WTC11 (cell line): ENCODE measurements at regions not wholly inside any gene's neighbourhood (a gene's known extent, or its start where the extent isn't known, plus 50 kb on each side); places are given as distances from the start of the nearest gene placed in this dataset.

Experiments
- ATAC-seq: fragments of 200-7000 bp; cut with Tn5 transposase; 2 replicates; pipeline ENCODE4 v1.10.0; 2021; ENCODE audit warnings: mild to moderate bottlenecking, moderate library complexity
- CTCF ChIA-PET: fragments of 300-600 bp; sonication (Branson Sonifier 250); formaldehyde crosslinking; loops from one replicate; lab custom pipeline; 2021; ENCODE audit warnings: antibody characterized with exemption; lab: Charles Lee
- POLR2A ChIA-PET: fragments of 350-600 bp; sonication (Branson Sonifier 250); formaldehyde crosslinking; loops from one replicate; lab custom pipeline; 2021; ENCODE audit warnings: antibody characterized with exemption; lab: Charles Lee
- DNase-seq: peaks from one replicate; pipeline ENCODE4 v3.0.0; 2021; ENCODE audit warnings: low spot score
- H3K27ac Mint-ChIP-seq: 2 replicates; pipeline ENCODE4 v1.8.0; 2021; ENCODE audit warnings: mixed read lengths
- H3K27me3 Mint-ChIP-seq: 2 replicates; pipeline ENCODE4 v1.8.0; 2021; ENCODE audit warnings: low read depth, mild to moderate bottlenecking, moderate library complexity, mixed read lengths
- H3K36me3 Mint-ChIP-seq: 2 replicates; pipeline ENCODE4 v1.8.0; 2021; ENCODE audit warnings: mixed read lengths
- H3K4me1 Mint-ChIP-seq: 2 replicates; pipeline ENCODE4 v1.8.0; 2022; ENCODE audit warnings: mixed read lengths
- H3K4me3 Mint-ChIP-seq: 2 replicates; pipeline ENCODE4 v1.8.0; 2021; ENCODE audit warnings: mild to moderate bottlenecking, moderate library complexity, mixed read lengths
- H3K9me3 Mint-ChIP-seq: 2 replicates; pipeline ENCODE4 v1.8.0; 2021; ENCODE audit warnings: mixed read lengths
- AFF4 ChIP-seq: sonication (generic); formaldehyde crosslinking; IDR thresholded peaks from 2 replicates; pipeline ENCODE4 v1.8.1; 2023; ENCODE audit warnings: mild to moderate bottlenecking, missing genetic modification reagents, borderline replicate concordance
- CREB1 ChIP-seq: sonication (generic); formaldehyde crosslinking; IDR thresholded peaks from 2 replicates; pipeline ENCODE4 v1.8.0; 2023; ENCODE audit warnings: mild to moderate bottlenecking, missing genetic modification reagents
- E2F1 ChIP-seq: sonication (generic); formaldehyde crosslinking; IDR thresholded peaks from 2 replicates; pipeline ENCODE4 v1.8.0; 2022; ENCODE audit warnings: mild to moderate bottlenecking, missing genetic modification reagents
- EMX1 ChIP-seq: fragments of 250-450 bp; sonication (Bioruptor Pico); IDR thresholded peaks from 2 replicates; pipeline ENCODE4 v1.8.0; 2021; ENCODE audit warnings: mild to moderate bottlenecking
- FOXP1 ChIP-seq: sonication (generic); formaldehyde crosslinking; IDR thresholded peaks from 2 replicates; pipeline ENCODE4 v1.8.0; 2022; ENCODE audit warnings: missing genetic modification reagents, mild to moderate bottlenecking, moderate library complexity, borderline replicate concordance
- GRHL2 ChIP-seq: fragments of 250-450 bp; sonication (Bioruptor Pico); IDR thresholded peaks from 2 replicates; pipeline ENCODE4 v1.8.0; 2022; ENCODE audit warnings: mild to moderate bottlenecking, moderate library complexity; ENCODE audit not compliant: insufficient replicate concordance, severe bottlenecking
- MAX ChIP-seq: sonication (generic); formaldehyde crosslinking; IDR thresholded peaks from 2 replicates; pipeline ENCODE4 v1.8.0; 2022; ENCODE audit warnings: mild to moderate bottlenecking, missing genetic modification reagents
- MLX ChIP-seq: sonication (generic); formaldehyde crosslinking; IDR thresholded peaks from 2 replicates; pipeline ENCODE4 v1.8.1; 2023; ENCODE audit warnings: mild to moderate bottlenecking, missing genetic modification reagents, moderate library complexity
- NFE2L1 ChIP-seq: sonication (generic); formaldehyde crosslinking; IDR thresholded peaks from 2 replicates; pipeline ENCODE4 v1.8.1; 2023; ENCODE audit warnings: missing genetic modification reagents
- SP1 ChIP-seq: sonication (generic); formaldehyde crosslinking; conservative IDR thresholded peaks from 2 replicates; pipeline ENCODE4 v1.8.1; 2022; ENCODE audit warnings: missing genetic modification reagents
- ZBTB21 ChIP-seq: sonication (generic); formaldehyde crosslinking; IDR thresholded peaks from 2 replicates; pipeline ENCODE4 v1.8.1; 2023; ENCODE audit warnings: mild to moderate bottlenecking, missing genetic modification reagents, borderline replicate concordance
- ZNF232 ChIP-seq: sonication (generic); formaldehyde crosslinking; IDR thresholded peaks from 2 replicates; pipeline ENCODE4 v1.8.0; 2022; ENCODE audit warnings: mild to moderate bottlenecking, missing genetic modification reagents
- ZNF317 ChIP-seq: sonication (generic); formaldehyde crosslinking; IDR thresholded peaks from 2 replicates; pipeline ENCODE4 v1.8.1; 2023; ENCODE audit warnings: low read depth, mild to moderate bottlenecking, moderate library complexity, missing genetic modification reagents, borderline replicate concordance
- ZNF416 ChIP-seq: fragments of 250-450 bp; sonication (Bioruptor Pico); IDR thresholded peaks from 2 replicates; pipeline ENCODE4 v1.9.0; 2021; ENCODE audit warnings: mild to moderate bottlenecking, inconsistent platforms
- ZNF512 ChIP-seq: sonication (generic); formaldehyde crosslinking; IDR thresholded peaks from 2 replicates; pipeline ENCODE4 v1.8.1; 2022; ENCODE audit warnings: missing genetic modification reagents, borderline replicate concordance

GRCh38 chr5:145347026-145347616 lies 488.0 kb downstream of the PRELID2 start:
- no peak overlapping the region for H3K4me3 Mint-ChIP-seq
- no peaks in the 10 kb centered on the region for H3K36me3 Mint-ChIP-seq
- H3K4me1 Mint-ChIP-seq: no peaks in the 10 kb centered on the region; the same call in 1 of the 2 replicates
- no peaks in the 10 kb centered on the region; the same call in 1 of the 2 replicates for H3K27me3 Mint-ChIP-seq
- ChIA-PET POLR2A (no interaction called here), CTCF (interaction anchor here (0.6 to 1.3 kb wide), 3 partner anchors 10 to 860 kb away, joined by 3 to 9 read pairs (median 5); no protein-coding TSS in a partner anchor)
- TF ChIP-seq ZNF317 (CRISPR knock-in tag) (no peak), ZNF416 (CRISPR knock-in tag) (no peak), CREB1 (no peak), MLX (CRISPR knock-in tag) (no peak), ZBTB21 (CRISPR knock-in tag) (no peak), GRHL2 (no peak), SP1 (CRISPR knock-in tag) (no peak), AFF4 (CRISPR knock-in tag) (no peak), E2F1 (CRISPR knock-in tag) (no peak)
- DNase-seq (no peak), ATAC-seq (peak; percentile 78)
- peaks cover 2% of the 10 kb centered on the region; the same call in 1 of the 2 replicates for H3K9me3 Mint-ChIP-seq
- no peak overlapping the region for H3K27ac Mint-ChIP-seq

DNA sequence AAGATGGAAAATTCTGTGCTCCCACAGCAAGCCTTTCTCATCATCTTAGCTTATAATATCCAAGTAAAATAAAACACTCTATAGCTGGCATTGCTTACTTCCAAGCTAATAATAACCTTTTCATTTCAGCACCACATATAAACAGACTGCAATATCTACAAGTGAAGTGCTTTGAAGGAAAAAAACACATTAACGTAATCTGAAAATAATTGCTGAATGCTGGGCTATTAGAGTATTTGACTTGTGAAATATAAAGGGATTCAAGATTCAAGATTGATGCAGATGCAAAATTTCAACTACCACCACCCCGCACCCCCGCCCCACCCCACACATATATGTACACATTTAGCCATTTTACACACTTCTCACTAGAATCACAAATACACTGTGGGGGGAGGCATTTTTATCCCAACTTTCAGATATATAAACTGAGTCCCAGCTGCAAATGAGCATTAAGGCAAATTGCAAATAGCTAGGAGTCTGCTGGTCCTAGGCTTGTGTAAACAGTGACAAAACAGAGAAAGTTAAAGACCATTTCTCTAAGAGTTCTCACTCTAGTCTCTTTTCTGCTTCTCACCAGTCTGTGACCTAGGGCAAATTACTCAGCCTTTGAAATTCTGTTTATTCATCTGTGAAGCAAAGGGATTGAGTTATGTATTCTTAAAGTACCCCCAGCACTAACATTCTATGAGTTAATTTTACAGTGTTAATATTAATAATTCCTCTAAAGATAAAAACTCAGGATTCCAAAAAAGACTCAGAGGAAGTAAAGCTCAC lies 489.4 kb downstream of the PRELID2 start:
- no peak for ATAC-seq
- CTCF ChIA-PET: interaction anchor here (0.6 to 1.3 kb wide), 5 partner anchors 108 to 1142 kb away, joined by 3 to 5 read pairs (median 3); no protein-coding TSS in a partner anchor
- Mint-ChIP-seq H3K4me3 (no peak overlapping the region), H3K27ac (no peak overlapping the region), H3K4me1 (no peaks in the 10 kb centered on the region), H3K9me3 (peaks cover 11% of the 10 kb centered on the region; the same call in 1 of the 2 replicates), H3K36me3 (no peaks in the 10 kb centered on the region), H3K27me3 (no peaks in the 10 kb centered on the region; the same call in 1 of the 2 replicates)
- DNase-seq: no peak
- POLR2A ChIA-PET: no interaction called here
- TF ChIP-seq FOXP1 (CRISPR knock-in tag) (no peak), ZNF512 (CRISPR knock-in tag) (no peak), MAX (CRISPR knock-in tag) (no peak), CREB1 (no peak), ZNF232 (CRISPR knock-in tag) (no peak), EMX1 (CRISPR knock-in tag) (no peak), NFE2L1 (no peak)
